ENCODE measurements at regions not wholly inside any gene's neighbourhood (a gene's known extent, or its start where the extent isn't known, plus 50 kb on each side); places are given as distances from the start of the nearest gene placed in this dataset.

GRCh38 chr5:5905186-5905585, 473.2 kb downstream of the MED10 start:
- no peak for TF ChIP-seq CTCF (IDR thresholded peaks at IDR 0.05)
- no peak for TF ChIP-seq POLR2AphosphoS5 (IDR thresholded peaks at IDR 0.05)

Measured in gastroesophageal sphincter (tissue), 3 donors.